AG04450 (cell line): ENCODE measurements at regions not wholly inside any gene's neighbourhood (a gene's known extent, or its start where the extent isn't known, plus 50 kb on each side); places are given as distances from the start of the nearest gene placed in this dataset.

Experiments used
- CTCF ChIA-PET: fragments of 300-600, 350-600 bp; formaldehyde crosslinking; extraction: SDS; loops from one replicate; lab custom pipeline; 2022; ENCODE audit warnings: antibody characterized with exemption, inconsistent platforms; lab: Charles Lee
- POLR2A ChIA-PET: fragments of 350-600 bp; formaldehyde crosslinking; extraction: SDS; loops from one replicate; lab custom pipeline; 2021; ENCODE audit warnings: antibody characterized with exemption, inconsistent platforms; lab: Yijun Ruan, JAX
- DNase-seq: peaks from one replicate; pipeline ENCODE4 v3.0.0-alpha.2; 2011; ENCODE audit warnings: low read depth, low spot score
- H3K27ac ChIP-seq: one replicate; pipeline ENCODE4 v1.5.1; 2012; ENCODE audit warnings: low read depth, low read length, control low read depth
- H3K27me3 ChIP-seq: one replicate; pipeline ENCODE4 v1.6.0; 2012; ENCODE audit warnings: low read length; ENCODE audit not compliant: control insufficient read depth, insufficient read depth
- H3K4me3 ChIP-seq: 2 replicates; pipeline ENCODE4 v1.5.1; 2011; ENCODE audit warnings: mild to moderate bottlenecking, low read depth, low read length, control low read depth
- H3K9me3 ChIP-seq: 2 replicates; pipeline ENCODE4 v1.5.1; 2012; ENCODE audit warnings: low read length; ENCODE audit not compliant: control insufficient read depth, insufficient read depth
- CTCF ChIP-seq: IDR thresholded peaks from 2 replicates; pipeline ENCODE4 v1.5.1; 2011; ENCODE audit warnings: low read depth, low read length, control low read depth, inconsistent platforms

DNA sequence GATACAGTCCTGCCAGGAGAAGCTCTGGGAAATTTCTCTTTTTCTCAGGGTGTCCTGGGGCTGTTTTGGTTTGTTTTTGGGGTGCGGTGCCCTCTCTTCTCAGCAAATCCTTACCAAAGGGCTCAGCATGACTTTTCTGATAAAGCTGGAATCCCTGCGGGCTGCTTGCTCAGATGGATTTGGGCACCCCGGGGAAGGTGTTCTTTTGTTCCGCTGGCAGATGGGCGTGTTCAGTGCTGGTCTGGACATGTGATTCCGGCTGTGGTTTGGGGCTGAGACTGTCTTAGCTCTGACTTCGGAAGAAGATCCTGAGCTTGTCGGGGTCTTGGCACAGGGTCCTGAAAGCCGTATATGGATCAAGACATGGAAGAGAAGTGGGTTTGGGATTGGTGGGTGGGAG is 134.2 kb upstream of the SPRED2 start:
- DNase-seq, result no peak
- H3K4me3 ChIP-seq, result no peak overlapping the region
- POLR2A ChIA-PET, result no interaction called here

DNA sequence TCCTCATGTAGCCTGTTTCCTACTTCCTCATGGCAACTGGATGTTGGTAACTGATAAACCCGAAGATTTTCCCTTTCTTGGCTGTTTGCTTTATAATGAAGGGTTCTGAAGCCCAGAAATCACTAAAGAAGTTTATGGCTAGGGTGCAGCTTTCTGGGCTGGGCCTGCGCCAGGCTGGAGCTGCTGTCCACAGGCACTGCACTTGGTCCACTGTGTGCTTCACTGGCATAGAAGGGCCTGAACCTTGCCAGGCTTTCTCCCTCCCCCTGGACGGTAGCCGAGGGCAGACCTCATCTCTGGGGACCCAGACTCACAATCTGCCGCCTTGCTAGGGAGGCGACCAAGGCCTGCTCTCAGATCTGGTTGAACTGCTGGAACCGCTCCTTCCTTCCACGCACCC is 133.3 kb upstream of the SPRED2 start:
- no peak overlapping the region for H3K27ac ChIP-seq
- ChIA-PET POLR2A (no interaction called here), CTCF (interaction anchor here (1.3 kb wide), 1 partner anchor 301 kb away, joined by 3 read pairs; no protein-coding TSS in a partner anchor)
- H3K4me3 ChIP-seq, result no peak overlapping the region
- DNase-seq, result no peak
- TF ChIP-seq CTCF, result no peak
- H3K9me3 ChIP-seq, result no peaks in the 10 kb centered on the region; the same call in 1 of the 2 replicates
- H3K27me3 ChIP-seq, result no peaks in the 10 kb centered on the region

More for the DNA sequence above, 134.2 kb upstream of the SPRED2 start:
- CTCF ChIA-PET, result interaction anchor here (0.6 to 1.1 kb wide), 3 partner anchors 285 to 649 kb away, joined by 4 read pairs; no protein-coding TSS in a partner anchor
- Histone ChIP-seq H3K27ac (no peak overlapping the region), H3K9me3 (no peaks in the 10 kb centered on the region; the same call in 1 of the 2 replicates), H3K27me3 (no peaks in the 10 kb centered on the region)
- TF ChIP-seq CTCF, result no peak

DNA sequence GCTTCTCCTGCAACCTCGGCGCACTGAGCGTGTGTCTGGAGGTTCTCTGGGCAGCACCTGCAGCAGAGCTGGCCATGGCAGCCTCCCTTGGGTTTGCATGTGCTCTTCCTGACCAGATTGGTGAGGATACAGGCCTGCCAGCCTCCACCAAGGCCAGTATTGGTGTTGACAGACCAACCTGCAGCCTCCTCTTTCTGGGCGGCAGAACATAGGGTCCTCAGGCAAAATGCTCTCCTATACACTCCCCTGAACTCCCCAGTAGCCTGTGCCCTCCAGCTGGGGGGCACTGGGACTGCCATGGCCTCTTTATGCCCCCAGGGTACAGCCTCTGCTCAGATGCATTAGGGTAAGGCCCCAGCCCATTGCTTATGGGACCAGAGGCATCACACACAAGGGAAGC is 131.9 kb upstream of the SPRED2 start:
- ChIA-PET CTCF (interaction anchor here (1.2 to 1.3 kb wide), 2 partner anchors 10 to 300 kb away, joined by 3 to 5 read pairs; no protein-coding TSS in a partner anchor), POLR2A (no interaction called here)

DNA sequence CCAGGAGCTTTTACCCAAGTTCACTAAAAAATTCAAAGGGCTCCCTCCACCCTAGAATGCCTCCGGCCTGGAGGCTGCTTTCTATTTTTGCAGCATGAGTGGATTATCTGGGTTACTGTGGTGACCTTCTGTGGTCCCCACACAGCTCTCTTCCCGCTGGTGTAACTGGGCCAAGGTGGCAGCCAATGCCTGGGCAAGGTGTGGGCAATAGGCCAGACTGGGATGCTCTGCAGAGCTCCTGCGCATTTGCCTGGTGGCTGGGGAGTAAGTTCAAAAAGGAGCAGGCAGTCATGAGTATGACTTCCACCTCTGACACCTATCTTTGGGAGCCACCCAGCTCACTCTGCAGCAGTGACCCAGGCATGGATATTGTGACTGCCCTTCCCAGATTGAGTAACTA is 130.5 kb upstream of the SPRED2 start:
- ChIA-PET CTCF (interaction anchor here (1.3 kb wide), 1 partner anchor 10 kb away, joined by 3 read pairs; no protein-coding TSS in a partner anchor), POLR2A (no interaction called here)
- no peak for DNase-seq
- no peaks in the 10 kb centered on the region for H3K27me3 ChIP-seq
- no peaks in the 10 kb centered on the region; the same call in 1 of the 2 replicates for H3K9me3 ChIP-seq
- TF ChIP-seq CTCF, result no peak
- no peak overlapping the region for H3K4me3 ChIP-seq
- H3K27ac ChIP-seq, result no peak overlapping the region

More for the DNA sequence above, 131.9 kb upstream of the SPRED2 start:
- Histone ChIP-seq H3K9me3 (no peaks in the 10 kb centered on the region; the same call in 1 of the 2 replicates), H3K27ac (no peak overlapping the region), H3K4me3 (no peak overlapping the region), H3K27me3 (no peaks in the 10 kb centered on the region)
- DNase-seq, result no peak
- no peak for TF ChIP-seq CTCF

DNA sequence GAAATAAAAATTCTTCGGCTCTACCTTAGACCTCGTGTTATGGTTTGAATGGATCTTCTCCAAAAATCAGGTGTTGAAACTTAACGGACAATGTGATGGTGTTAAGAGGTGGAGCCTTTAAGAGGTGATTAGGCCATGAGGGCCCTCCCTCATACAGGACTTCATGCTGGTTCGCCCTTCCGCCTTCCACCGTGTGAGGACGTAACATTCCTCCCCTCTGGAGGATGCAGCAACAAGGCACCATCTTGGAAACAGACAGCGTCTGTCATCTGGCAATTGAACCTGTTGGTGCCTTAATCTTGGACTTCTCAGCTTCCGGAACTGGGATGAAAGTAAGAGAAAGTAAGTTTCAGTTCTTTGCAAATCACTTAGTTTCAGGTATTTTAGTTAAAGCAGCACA is 126.3 kb upstream of the SPRED2 start:
- H3K27ac ChIP-seq, result no peak overlapping the region
- POLR2A ChIA-PET, result no interaction called here

More for the DNA sequence above, 126.3 kb upstream of the SPRED2 start:
- DNase-seq, result no peak
- Histone ChIP-seq H3K9me3 (no peaks in the 10 kb centered on the region), H3K27me3 (no peaks in the 10 kb centered on the region), H3K4me3 (no peak overlapping the region)
- TF ChIP-seq CTCF, result no peak
- CTCF ChIA-PET, result interaction anchor here (2.1 kb wide), 1 partner anchor 293 kb away, joined by 14 read pairs; no protein-coding TSS in a partner anchor
